ACC112 (cell line): ENCODE measurements at regions not wholly inside any gene's neighbourhood (a gene's known extent, or its start where the extent isn't known, plus 50 kb on each side); places are given as distances from the start of the nearest gene placed in this dataset.
"Not testable (repeated sequence)": the region's sequence is repeated elsewhere in the genome, so short reads cannot be mapped to it uniquely, and the experiment has no call there.

Source experiments
- H2AFZ ChIP-seq: fragments of 200-600 bp; sonication (generic); one replicate; pipeline ENCODE4 v1.6.0; 2017; ENCODE audit warnings: antibody characterized with exemption, low read length; ENCODE audit not compliant: unreplicated experiment
- H3K27ac ChIP-seq: fragments of 200-600 bp; sonication (generic); 2 replicates; pipeline ENCODE4 v1.5.1; 2014; ENCODE audit warnings: low read depth, mild to moderate bottlenecking, antibody characterized with exemption, low read length, moderate library complexity
- H3K27me3 ChIP-seq: fragments of 200-600 bp; sonication (generic); 2 replicates; pipeline ENCODE4 v1.6.1; 2014; ENCODE audit warnings: mild to moderate bottlenecking, antibody characterized with exemption, low read length, moderate library complexity, mixed read lengths; ENCODE audit not compliant: insufficient read depth
- H3K36me3 ChIP-seq: fragments of 200-600 bp; sonication (generic); 2 replicates; pipeline ENCODE4 v1.6.1; 2016; ENCODE audit warnings: mild to moderate bottlenecking, antibody characterized with exemption, low read length, moderate library complexity, mixed read lengths; ENCODE audit not compliant: insufficient read depth
- H3K4me1 ChIP-seq: fragments of 200-600 bp; sonication (generic); one replicate; pipeline ENCODE4 v1.6.1; 2016; ENCODE audit warnings: low read length, mixed read lengths; ENCODE audit not compliant: insufficient read depth, unreplicated experiment, control insufficient read depth
- H3K4me3 ChIP-seq: fragments of 200-600 bp; sonication (generic); 2 replicates; pipeline ENCODE4 v1.5.1; 2014; ENCODE audit warnings: mild to moderate bottlenecking, low read depth, low read length
- H3K79me2 ChIP-seq: fragments of 200-600 bp; sonication (generic); one replicate; pipeline ENCODE4 v1.6.0; 2016; ENCODE audit warnings: low read length; ENCODE audit not compliant: control insufficient read depth, unreplicated experiment, insufficient read depth

- H3K36me3 ChIP-seq = not testable (repeated sequence)
These were observed 97.5 kb downstream of the ZNF664 start for GRCh38 chr12:124070394-124071074.

GRCh38 chr12:124071075-124071443 lies 98.0 kb downstream of the ZNF664 start:
- Histone ChIP-seq H3K4me3 (no peak overlapping the region), H3K4me1 (peaks cover 3% of the 10 kb centered on the region), H3K79me2 (no peaks in the 10 kb centered on the region), H2AFZ (no peak overlapping the region), H3K36me3 (no peaks in the 10 kb centered on the region), H3K27ac (no peak overlapping the region), H3K27me3 (no peaks in the 10 kb centered on the region; the same call in 1 of the 2 replicates)

More at GRCh38 chr12:124070394-124071074, 97.5 kb downstream of the ZNF664 start:
- not testable (repeated sequence) for H3K4me3 ChIP-seq, H3K4me1 ChIP-seq, H3K27ac ChIP-seq, H3K27me3 ChIP-seq, H2AFZ ChIP-seq, H3K79me2 ChIP-seq

GRCh38 chr12:124073356-124074035 lies 100.5 kb downstream of the ZNF664 start:
- Histone ChIP-seq H3K27ac (no peak overlapping the region), H2AFZ (no peak overlapping the region), H3K36me3 (no peaks in the 10 kb centered on the region), H3K79me2 (no peaks in the 10 kb centered on the region), H3K4me3 (no peak overlapping the region), H3K4me1 (peaks cover 3% of the 10 kb centered on the region), H3K27me3 (no peaks in the 10 kb centered on the region; the same call in 1 of the 2 replicates)

GRCh38 chr12:124075841-124076240 lies 102.8 kb downstream of the ZNF664 start:
- no peaks in the 10 kb centered on the region for H3K4me1 ChIP-seq
- no peaks in the 10 kb centered on the region for H3K79me2 ChIP-seq
- H3K27me3 ChIP-seq = no peaks in the 10 kb centered on the region; the same call in 1 of the 2 replicates
- no peak overlapping the region for H3K4me3 ChIP-seq
- H3K27ac ChIP-seq = no peak overlapping the region
- H2AFZ ChIP-seq = no peak overlapping the region
- H3K36me3 ChIP-seq = no peaks in the 10 kb centered on the region

- no peaks in the 10 kb centered on the region for H3K79me2 ChIP-seq
- no peaks in the 10 kb centered on the region for H3K36me3 ChIP-seq
- H3K4me1 ChIP-seq = no peaks in the 10 kb centered on the region
- H3K27ac ChIP-seq = no peak overlapping the region
- H3K27me3 ChIP-seq = no peaks in the 10 kb centered on the region; the same call in 1 of the 2 replicates
- H2AFZ ChIP-seq = no peak overlapping the region
- no peak overlapping the region for H3K4me3 ChIP-seq
These were observed 104.7 kb downstream of the ZNF664 start for GRCh38 chr12:124077701-124078100.

GRCh38 chr12:124078800-124079199 lies 105.8 kb downstream of the ZNF664 start:
- H3K36me3 ChIP-seq = no peaks in the 10 kb centered on the region
- no peaks in the 10 kb centered on the region for H3K79me2 ChIP-seq
- H3K4me1 ChIP-seq = no peaks in the 10 kb centered on the region
- H3K4me3 ChIP-seq = no peak overlapping the region
- no peaks in the 10 kb centered on the region; the same call in 1 of the 2 replicates for H3K27me3 ChIP-seq
- no peak overlapping the region for H2AFZ ChIP-seq
- no peak overlapping the region for H3K27ac ChIP-seq

GRCh38 chr12:124080649-124081048 lies 107.6 kb downstream of the ZNF664 start:
- Histone ChIP-seq H3K4me3 (no peak overlapping the region), H3K79me2 (no peaks in the 10 kb centered on the region), H3K27ac (no peak overlapping the region), H3K36me3 (no peaks in the 10 kb centered on the region), H2AFZ (no peak overlapping the region), H3K27me3 (no peaks in the 10 kb centered on the region; the same call in 1 of the 2 replicates), H3K4me1 (no peaks in the 10 kb centered on the region)

- no peaks in the 10 kb centered on the region for H3K27me3 ChIP-seq
- no peak overlapping the region for H2AFZ ChIP-seq
- H3K4me1 ChIP-seq = no peaks in the 10 kb centered on the region
- H3K27ac ChIP-seq = no peak overlapping the region
- H3K79me2 ChIP-seq = no peaks in the 10 kb centered on the region
- H3K36me3 ChIP-seq = no peaks in the 10 kb centered on the region
- no peak overlapping the region for H3K4me3 ChIP-seq
These were observed 109.0 kb downstream of the ZNF664 start for GRCh38 chr12:124082012-124082411.

GRCh38 chr12:124082687-124083086 lies 109.7 kb downstream of the ZNF664 start:
- Histone ChIP-seq H3K27ac (no peak overlapping the region), H3K79me2 (no peaks in the 10 kb centered on the region), H3K27me3 (no peaks in the 10 kb centered on the region), H3K4me1 (no peaks in the 10 kb centered on the region), H3K4me3 (no peak overlapping the region), H2AFZ (no peak overlapping the region), H3K36me3 (no peaks in the 10 kb centered on the region)

- Histone ChIP-seq H3K27ac (no peak overlapping the region), H3K4me3 (no peak overlapping the region), H3K27me3 (no peaks in the 10 kb centered on the region), H3K4me1 (no peaks in the 10 kb centered on the region), H2AFZ (no peak overlapping the region), H3K36me3 (no peaks in the 10 kb centered on the region), H3K79me2 (no peaks in the 10 kb centered on the region)
These were observed 110.7 kb downstream of the ZNF664 start for GRCh38 chr12:124083708-124084107.
